Keratinocyte (primary cell): ENCODE measurements at regions not wholly inside any gene's neighbourhood (a gene's known extent, or its start where the extent isn't known, plus 50 kb on each side); places are given as distances from the start of the nearest gene placed in this dataset.

Experiments
- DNase-seq: peaks from one replicate; pipeline ENCODE4 v3.0.0-alpha.2; 2011; ENCODE audit warnings: low read depth, missing footprints, low spot score
- FAIRE-seq: peaks from 2 replicates; lab custom pipeline; 2011; peaks lifted over from hg19 to GRCh38; lab: Jason Lieb, UNC
- H2AFZ ChIP-seq: 2 replicates; pipeline ENCODE4 v1.6.0; 2012; ENCODE audit warnings: low read length, control low read depth, inconsistent platforms; ENCODE audit not compliant: control insufficient read depth
- H3K27ac ChIP-seq: 2 replicates; pipeline ENCODE4 v1.5.1; 2011; ENCODE audit warnings: low read length; ENCODE audit not compliant: control insufficient read depth, insufficient read depth
- H3K27me3 ChIP-seq: 3 replicates; pipeline ENCODE4 v1.6.0; 2011; ENCODE audit warnings: low read length; ENCODE audit not compliant: control insufficient read depth, insufficient read depth; ENCODE audit errors: extremely low read depth
- H3K36me3 ChIP-seq, 2 experiments: 2 replicates in 1 of 2; 3 replicates in 1 of 2; pipeline ENCODE4 v1.5.1; 2011; ENCODE audit warnings: low read length in 2 of 2, mild to moderate bottlenecking in 1 of 2; ENCODE audit not compliant: control insufficient read depth in 2 of 2, insufficient read depth in 2 of 2; ENCODE audit errors: extremely low read depth in 1 of 2
- H3K4me1 ChIP-seq: 3 replicates; pipeline ENCODE4 v1.5.1; 2011; ENCODE audit warnings: low read length; ENCODE audit not compliant: control insufficient read depth, insufficient read depth; ENCODE audit errors: extremely low read depth
- H3K4me2 ChIP-seq: 3 replicates; pipeline ENCODE4 v1.6.0; 2011; ENCODE audit warnings: low read depth, low read length; ENCODE audit not compliant: control insufficient read depth, insufficient read depth; ENCODE audit errors: extremely low read depth
- H3K4me3 ChIP-seq, 3 experiments: fragments of 200-600 bp in 1 of 3; sonication (generic) in 1 of 3; 2 replicates in 2 of 3; 3 replicates in 1 of 3; pipeline ENCODE4 v1.5.1; 2011 to 2016; ENCODE audit warnings: low read length in 3 of 3, mild to moderate bottlenecking in 3 of 3, control low read depth in 2 of 3, inconsistent platforms in 1 of 3, low read depth in 1 of 3, mixed read lengths in 1 of 3, mixed run types in 1 of 3, moderate library complexity in 1 of 3; ENCODE audit not compliant: control insufficient read depth in 2 of 3, insufficient read depth in 2 of 3; ENCODE audit errors: extremely low read depth in 1 of 3
- H3K79me2 ChIP-seq: 2 replicates; pipeline ENCODE4 v1.6.0; 2012; ENCODE audit warnings: low read length; ENCODE audit not compliant: control insufficient read depth, insufficient read depth
- H3K9ac ChIP-seq: 3 replicates; pipeline ENCODE4 v1.6.0; 2011; ENCODE audit warnings: low read length; ENCODE audit not compliant: control insufficient read depth, insufficient read depth; ENCODE audit errors: extremely low read depth
- H3K9me1 ChIP-seq: 3 replicates; pipeline ENCODE4 v1.6.0; 2011; ENCODE audit warnings: low read length; ENCODE audit not compliant: control insufficient read depth, insufficient read depth; ENCODE audit errors: extremely low read depth
- H3K9me3 ChIP-seq: 2 replicates; pipeline ENCODE4 v1.5.1; 2012; ENCODE audit warnings: low read depth, low read length; ENCODE audit not compliant: control insufficient read depth
- H4K20me1 ChIP-seq: 3 replicates; pipeline ENCODE4 v1.6.0; 2011; ENCODE audit warnings: low read length; ENCODE audit not compliant: control insufficient read depth, insufficient read depth; ENCODE audit errors: extremely low read depth
- EZH2 ChIP-seq: IDR thresholded peaks from one replicate; pipeline ENCODE4 v1.6.1; 2012; ENCODE audit warnings: inconsistent platforms, mild to moderate bottlenecking, low read length, moderate library complexity
- dilution Hi-C: fragments of 300-500 bp; cut with MboI; formaldehyde crosslinking; loops from one replicate; pipeline ENCODE4 v1.7.0; 2020; ENCODE audit warnings: low sequenced_read_pairs; ENCODE audit not compliant: extremely low pct_ligation_motif_present
- TF ChIP-seq, protein P1 (sequence below), 3 experiments: IDR thresholded peaks in 1 of 3; conservative IDR thresholded peaks in 1 of 3; optimal IDR thresholded peaks in 1 of 3; 2 replicates in 2 of 3; 3 replicates in 1 of 3; pipeline versions ENCODE3 to v1.5.1; 2011; ENCODE audit warnings: low read length in 3 of 3, mild to moderate bottlenecking in 3 of 3, moderate library complexity in 2 of 3, control low read depth in 1 of 3, inconsistent platforms in 1 of 3; ENCODE audit not compliant: insufficient read depth in 2 of 3; ENCODE audit errors: extremely low read depth in 1 of 3

DNA sequence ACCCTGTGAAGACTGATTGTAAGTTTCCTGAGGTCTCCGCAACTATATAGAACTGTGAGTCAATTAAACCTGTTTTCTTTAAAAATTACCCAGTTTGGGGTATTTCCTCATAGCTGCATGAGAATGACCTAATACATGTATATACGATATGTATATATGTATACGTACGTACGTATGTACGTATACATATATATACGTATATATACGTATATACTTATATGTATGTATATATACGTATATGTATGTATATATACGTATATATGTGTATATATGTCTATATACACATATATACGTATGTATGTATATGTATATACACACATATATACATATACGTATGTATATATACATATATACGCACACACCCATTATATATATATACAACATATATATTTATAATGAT is 1153.0 kb upstream of the CDH18 start:
- no peaks in the 10 kb centered on the region for H3K9me1 ChIP-seq
- no peaks in the 10 kb centered on the region for H3K4me1 ChIP-seq
- no peaks in the 10 kb centered on the region for H3K27me3 ChIP-seq
- H3K79me2 ChIP-seq: no peaks in the 10 kb centered on the region
- H2AFZ ChIP-seq: no peak overlapping the region
- no peak overlapping the region for H3K4me2 ChIP-seq
- no peak overlapping the region for H3K4me3 ChIP-seq
- H3K9me3 ChIP-seq: no peaks in the 10 kb centered on the region
- H3K9ac ChIP-seq: no peak overlapping the region
- H3K36me3 ChIP-seq: no peaks in the 10 kb centered on the region
- no peaks in the 10 kb centered on the region for H4K20me1 ChIP-seq
- TF ChIP-seq, protein P1, sequence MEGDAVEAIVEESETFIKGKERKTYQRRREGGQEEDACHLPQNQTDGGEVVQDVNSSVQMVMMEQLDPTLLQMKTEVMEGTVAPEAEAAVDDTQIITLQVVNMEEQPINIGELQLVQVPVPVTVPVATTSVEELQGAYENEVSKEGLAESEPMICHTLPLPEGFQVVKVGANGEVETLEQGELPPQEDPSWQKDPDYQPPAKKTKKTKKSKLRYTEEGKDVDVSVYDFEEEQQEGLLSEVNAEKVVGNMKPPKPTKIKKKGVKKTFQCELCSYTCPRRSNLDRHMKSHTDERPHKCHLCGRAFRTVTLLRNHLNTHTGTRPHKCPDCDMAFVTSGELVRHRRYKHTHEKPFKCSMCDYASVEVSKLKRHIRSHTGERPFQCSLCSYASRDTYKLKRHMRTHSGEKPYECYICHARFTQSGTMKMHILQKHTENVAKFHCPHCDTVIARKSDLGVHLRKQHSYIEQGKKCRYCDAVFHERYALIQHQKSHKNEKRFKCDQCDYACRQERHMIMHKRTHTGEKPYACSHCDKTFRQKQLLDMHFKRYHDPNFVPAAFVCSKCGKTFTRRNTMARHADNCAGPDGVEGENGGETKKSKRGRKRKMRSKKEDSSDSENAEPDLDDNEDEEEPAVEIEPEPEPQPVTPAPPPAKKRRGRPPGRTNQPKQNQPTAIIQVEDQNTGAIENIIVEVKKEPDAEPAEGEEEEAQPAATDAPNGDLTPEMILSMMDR (optimal IDR thresholded peaks at IDR 0.05 in 1 of 3, IDR thresholded peaks at IDR 0.05 in 1 of 3, conservative IDR thresholded peaks at IDR 0.05 in 1 of 3; ENCODE audit: extremely low read depth in 1 of 3, insufficient read depth in 2 of 3, low read length in 3 of 3): no peak
- FAIRE-seq (no peak), DNase-seq (no peak)
- no peak overlapping the region for H3K27ac ChIP-seq
- dilution Hi-C loops: no loop called here

DNA sequence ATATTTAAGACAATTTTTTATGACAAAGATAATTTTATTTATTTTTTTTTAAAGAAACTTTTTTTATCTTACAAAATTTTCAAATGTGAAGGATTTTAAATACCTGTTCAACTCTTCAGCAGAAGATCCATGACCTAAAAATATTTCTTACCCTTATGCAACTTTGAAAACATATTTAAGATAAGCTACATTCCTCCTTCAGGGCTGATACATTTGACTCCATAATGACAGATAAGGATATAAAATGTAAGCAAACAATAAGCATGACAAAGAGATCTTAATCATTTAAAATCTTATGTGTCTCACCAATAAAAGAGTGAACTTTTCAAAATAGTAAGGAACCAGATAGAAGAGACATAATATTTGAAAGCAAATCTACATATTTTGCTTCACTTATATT is 1138.2 kb upstream of the CDH18 start:
- no peak for DNase-seq
- H3K4me1 ChIP-seq: no peaks in the 10 kb centered on the region
- no peak for FAIRE-seq
- H3K9me3 ChIP-seq: no peaks in the 10 kb centered on the region
- no peaks in the 10 kb centered on the region for H3K9me1 ChIP-seq
- no peak overlapping the region for H3K27ac ChIP-seq
- dilution Hi-C loops: no loop called here
- no peaks in the 10 kb centered on the region for H3K27me3 ChIP-seq
- H3K9ac ChIP-seq: no peak overlapping the region
- no peak overlapping the region for H2AFZ ChIP-seq
- H3K36me3 ChIP-seq: no peaks in the 10 kb centered on the region
- H3K4me3 ChIP-seq: no peak overlapping the region
- H4K20me1 ChIP-seq: no peaks in the 10 kb centered on the region
- no peaks in the 10 kb centered on the region for H3K79me2 ChIP-seq
- H3K4me2 ChIP-seq: no peak overlapping the region
- TF ChIP-seq EZH2: no peak
- TF ChIP-seq, protein P1 (optimal IDR thresholded peaks at IDR 0.05 in 1 of 3, IDR thresholded peaks at IDR 0.05 in 1 of 3, conservative IDR thresholded peaks at IDR 0.05 in 1 of 3; ENCODE audit: extremely low read depth in 1 of 3, insufficient read depth in 2 of 3, low read length in 3 of 3): no peak
